ENCODE measurements at regions not wholly inside any gene's neighbourhood (a gene's known extent, or its start where the extent isn't known, plus 50 kb on each side); places are given as distances from the start of the nearest gene placed in this dataset.

DNA sequence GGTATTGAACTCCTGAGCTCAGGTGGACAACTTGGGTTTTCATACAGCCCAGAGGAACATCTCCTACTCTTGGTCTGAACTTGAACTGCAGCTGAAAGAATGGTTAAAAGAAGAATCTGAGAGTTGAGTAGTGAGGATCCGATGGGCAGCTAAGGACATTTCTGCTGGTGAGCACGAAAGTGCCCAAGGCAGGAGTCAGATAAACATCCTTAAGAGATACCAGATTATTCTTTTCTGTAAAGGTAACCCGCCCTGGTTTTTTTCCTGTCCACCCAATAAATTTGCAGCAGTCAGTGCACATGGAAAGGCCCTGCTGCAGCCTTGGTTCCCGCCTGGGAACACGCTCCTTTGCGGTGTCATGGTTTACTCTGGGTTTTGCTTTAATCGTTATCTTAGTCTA, 78.4 kb upstream of the ARHGEF7 start (continued):
- TF ChIP-seq, protein P1, sequence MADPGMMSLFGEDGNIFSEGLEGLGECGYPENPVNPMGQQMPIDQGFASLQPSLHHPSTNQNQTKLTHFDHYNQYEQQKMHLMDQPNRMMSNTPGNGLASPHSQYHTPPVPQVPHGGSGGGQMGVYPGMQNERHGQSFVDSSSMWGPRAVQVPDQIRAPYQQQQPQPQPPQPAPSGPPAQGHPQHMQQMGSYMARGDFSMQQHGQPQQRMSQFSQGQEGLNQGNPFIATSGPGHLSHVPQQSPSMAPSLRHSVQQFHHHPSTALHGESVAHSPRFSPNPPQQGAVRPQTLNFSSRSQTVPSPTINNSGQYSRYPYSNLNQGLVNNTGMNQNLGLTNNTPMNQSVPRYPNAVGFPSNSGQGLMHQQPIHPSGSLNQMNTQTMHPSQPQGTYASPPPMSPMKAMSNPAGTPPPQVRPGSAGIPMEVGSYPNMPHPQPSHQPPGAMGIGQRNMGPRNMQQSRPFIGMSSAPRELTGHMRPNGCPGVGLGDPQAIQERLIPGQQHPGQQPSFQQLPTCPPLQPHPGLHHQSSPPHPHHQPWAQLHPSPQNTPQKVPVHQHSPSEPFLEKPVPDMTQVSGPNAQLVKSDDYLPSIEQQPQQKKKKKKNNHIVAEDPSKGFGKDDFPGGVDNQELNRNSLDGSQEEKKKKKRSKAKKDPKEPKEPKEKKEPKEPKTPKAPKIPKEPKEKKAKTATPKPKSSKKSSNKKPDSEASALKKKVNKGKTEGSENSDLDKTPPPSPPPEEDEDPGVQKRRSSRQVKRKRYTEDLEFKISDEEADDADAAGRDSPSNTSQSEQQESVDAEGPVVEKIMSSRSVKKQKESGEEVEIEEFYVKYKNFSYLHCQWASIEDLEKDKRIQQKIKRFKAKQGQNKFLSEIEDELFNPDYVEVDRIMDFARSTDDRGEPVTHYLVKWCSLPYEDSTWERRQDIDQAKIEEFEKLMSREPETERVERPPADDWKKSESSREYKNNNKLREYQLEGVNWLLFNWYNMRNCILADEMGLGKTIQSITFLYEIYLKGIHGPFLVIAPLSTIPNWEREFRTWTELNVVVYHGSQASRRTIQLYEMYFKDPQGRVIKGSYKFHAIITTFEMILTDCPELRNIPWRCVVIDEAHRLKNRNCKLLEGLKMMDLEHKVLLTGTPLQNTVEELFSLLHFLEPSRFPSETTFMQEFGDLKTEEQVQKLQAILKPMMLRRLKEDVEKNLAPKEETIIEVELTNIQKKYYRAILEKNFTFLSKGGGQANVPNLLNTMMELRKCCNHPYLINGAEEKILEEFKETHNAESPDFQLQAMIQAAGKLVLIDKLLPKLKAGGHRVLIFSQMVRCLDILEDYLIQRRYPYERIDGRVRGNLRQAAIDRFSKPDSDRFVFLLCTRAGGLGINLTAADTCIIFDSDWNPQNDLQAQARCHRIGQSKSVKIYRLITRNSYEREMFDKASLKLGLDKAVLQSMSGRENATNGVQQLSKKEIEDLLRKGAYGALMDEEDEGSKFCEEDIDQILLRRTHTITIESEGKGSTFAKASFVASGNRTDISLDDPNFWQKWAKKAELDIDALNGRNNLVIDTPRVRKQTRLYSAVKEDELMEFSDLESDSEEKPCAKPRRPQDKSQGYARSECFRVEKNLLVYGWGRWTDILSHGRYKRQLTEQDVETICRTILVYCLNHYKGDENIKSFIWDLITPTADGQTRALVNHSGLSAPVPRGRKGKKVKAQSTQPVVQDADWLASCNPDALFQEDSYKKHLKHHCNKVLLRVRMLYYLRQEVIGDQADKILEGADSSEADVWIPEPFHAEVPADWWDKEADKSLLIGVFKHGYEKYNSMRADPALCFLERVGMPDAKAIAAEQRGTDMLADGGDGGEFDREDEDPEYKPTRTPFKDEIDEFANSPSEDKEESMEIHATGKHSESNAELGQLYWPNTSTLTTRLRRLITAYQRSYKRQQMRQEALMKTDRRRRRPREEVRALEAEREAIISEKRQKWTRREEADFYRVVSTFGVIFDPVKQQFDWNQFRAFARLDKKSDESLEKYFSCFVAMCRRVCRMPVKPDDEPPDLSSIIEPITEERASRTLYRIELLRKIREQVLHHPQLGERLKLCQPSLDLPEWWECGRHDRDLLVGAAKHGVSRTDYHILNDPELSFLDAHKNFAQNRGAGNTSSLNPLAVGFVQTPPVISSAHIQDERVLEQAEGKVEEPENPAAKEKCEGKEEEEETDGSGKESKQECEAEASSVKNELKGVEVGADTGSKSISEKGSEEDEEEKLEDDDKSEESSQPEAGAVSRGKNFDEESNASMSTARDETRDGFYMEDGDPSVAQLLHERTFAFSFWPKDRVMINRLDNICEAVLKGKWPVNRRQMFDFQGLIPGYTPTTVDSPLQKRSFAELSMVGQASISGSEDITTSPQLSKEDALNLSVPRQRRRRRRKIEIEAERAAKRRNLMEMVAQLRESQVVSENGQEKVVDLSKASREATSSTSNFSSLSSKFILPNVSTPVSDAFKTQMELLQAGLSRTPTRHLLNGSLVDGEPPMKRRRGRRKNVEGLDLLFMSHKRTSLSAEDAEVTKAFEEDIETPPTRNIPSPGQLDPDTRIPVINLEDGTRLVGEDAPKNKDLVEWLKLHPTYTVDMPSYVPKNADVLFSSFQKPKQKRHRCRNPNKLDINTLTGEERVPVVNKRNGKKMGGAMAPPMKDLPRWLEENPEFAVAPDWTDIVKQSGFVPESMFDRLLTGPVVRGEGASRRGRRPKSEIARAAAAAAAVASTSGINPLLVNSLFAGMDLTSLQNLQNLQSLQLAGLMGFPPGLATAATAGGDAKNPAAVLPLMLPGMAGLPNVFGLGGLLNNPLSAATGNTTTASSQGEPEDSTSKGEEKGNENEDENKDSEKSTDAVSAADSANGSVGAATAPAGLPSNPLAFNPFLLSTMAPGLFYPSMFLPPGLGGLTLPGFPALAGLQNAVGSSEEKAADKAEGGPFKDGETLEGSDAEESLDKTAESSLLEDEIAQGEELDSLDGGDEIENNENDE (IDR thresholded peaks at IDR 0.05; ENCODE audit: insufficient replicate concordance, low read length): no peak
- TF ChIP-seq, protein P2, sequence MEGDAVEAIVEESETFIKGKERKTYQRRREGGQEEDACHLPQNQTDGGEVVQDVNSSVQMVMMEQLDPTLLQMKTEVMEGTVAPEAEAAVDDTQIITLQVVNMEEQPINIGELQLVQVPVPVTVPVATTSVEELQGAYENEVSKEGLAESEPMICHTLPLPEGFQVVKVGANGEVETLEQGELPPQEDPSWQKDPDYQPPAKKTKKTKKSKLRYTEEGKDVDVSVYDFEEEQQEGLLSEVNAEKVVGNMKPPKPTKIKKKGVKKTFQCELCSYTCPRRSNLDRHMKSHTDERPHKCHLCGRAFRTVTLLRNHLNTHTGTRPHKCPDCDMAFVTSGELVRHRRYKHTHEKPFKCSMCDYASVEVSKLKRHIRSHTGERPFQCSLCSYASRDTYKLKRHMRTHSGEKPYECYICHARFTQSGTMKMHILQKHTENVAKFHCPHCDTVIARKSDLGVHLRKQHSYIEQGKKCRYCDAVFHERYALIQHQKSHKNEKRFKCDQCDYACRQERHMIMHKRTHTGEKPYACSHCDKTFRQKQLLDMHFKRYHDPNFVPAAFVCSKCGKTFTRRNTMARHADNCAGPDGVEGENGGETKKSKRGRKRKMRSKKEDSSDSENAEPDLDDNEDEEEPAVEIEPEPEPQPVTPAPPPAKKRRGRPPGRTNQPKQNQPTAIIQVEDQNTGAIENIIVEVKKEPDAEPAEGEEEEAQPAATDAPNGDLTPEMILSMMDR (IDR thresholded peaks at IDR 0.05; ENCODE audit: control extremely low read depth in 1 of 3, insufficient read depth in 1 of 3, low read depth in 1 of 3, low read length in 3 of 3): no peak
- TF ChIP-seq CBX5 (IDR thresholded peaks at IDR 0.05; ENCODE audit: low read depth, low read length): no peak
- TF ChIP-seq, protein P3, sequence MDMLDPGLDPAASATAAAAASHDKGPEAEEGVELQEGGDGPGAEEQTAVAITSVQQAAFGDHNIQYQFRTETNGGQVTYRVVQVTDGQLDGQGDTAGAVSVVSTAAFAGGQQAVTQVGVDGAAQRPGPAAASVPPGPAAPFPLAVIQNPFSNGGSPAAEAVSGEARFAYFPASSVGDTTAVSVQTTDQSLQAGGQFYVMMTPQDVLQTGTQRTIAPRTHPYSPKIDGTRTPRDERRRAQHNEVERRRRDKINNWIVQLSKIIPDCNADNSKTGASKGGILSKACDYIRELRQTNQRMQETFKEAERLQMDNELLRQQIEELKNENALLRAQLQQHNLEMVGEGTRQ (IDR thresholded peaks at IDR 0.05; ENCODE audit: low read length): no peak
- no peak for TF ChIP-seq TBP (IDR thresholded peaks at IDR 0.05; ENCODE audit: low read depth, low read length)
- TF ChIP-seq TAF7 (optimal IDR thresholded peaks at IDR 0.05; ENCODE audit: borderline replicate concordance, low read depth, low read length): no peak

Measured in H1 (cell line).